ENCODE measurements at regions not wholly inside any gene's neighbourhood (a gene's known extent, or its start where the extent isn't known, plus 50 kb on each side); places are given as distances from the start of the nearest gene placed in this dataset.

- TF ChIP-seq CTCF (IDR thresholded peaks at IDR 0.05) (no peak), ZFX (IDR thresholded peaks at IDR 0.05; ENCODE audit: borderline replicate concordance) (no peak)
Observed at GRCh38 chrX:85501349-85501748, 121.9 kb upstream of the POF1B start.
